ENCODE measurements at regions not wholly inside any gene's neighbourhood (a gene's known extent, or its start where the extent isn't known, plus 50 kb on each side); places are given as distances from the start of the nearest gene placed in this dataset.
"Not testable (repeated sequence)": the region's sequence is repeated elsewhere in the genome, so short reads cannot be mapped to it uniquely, and the experiment has no call there.

DNA sequence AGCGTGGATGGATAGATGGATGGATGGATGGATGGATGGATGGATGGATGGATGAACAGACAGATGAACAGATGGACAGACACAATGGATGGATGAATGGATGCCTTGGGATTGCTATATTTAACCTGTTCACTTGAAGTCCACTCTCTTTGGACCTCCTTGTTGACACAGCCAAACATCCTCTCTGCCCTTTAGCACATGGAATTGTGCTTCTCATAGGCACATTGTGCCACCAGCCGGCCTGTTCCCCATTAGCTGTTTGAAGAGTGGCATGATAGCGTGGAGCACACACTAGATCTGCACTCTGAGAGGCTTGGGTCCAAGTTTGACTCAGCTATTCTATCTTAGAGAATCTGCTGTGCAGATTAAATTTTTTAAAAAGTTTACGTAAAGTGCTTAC is 56.9 kb upstream of the GSC start:
- Histone ChIP-seq H3K9me3 (ENCODE audit: control insufficient read depth, low read length) (no peaks in the 10 kb centered on the region), H3K27me3 (replicated peaks; ENCODE audit: control insufficient read depth, insufficient read depth, low read length, poor library complexity, severe bottlenecking) (no peaks in the 10 kb centered on the region), H3K4me3 (ENCODE audit: insufficient read depth, low read depth, low read length, poor library complexity, severe bottlenecking) (no peak overlapping the region), H3K4me1 (ENCODE audit: control insufficient read depth, insufficient read depth, low read length, poor library complexity, severe bottlenecking) (no peaks in the 10 kb centered on the region), H3K36me3 (ENCODE audit: control insufficient read depth, insufficient read depth, low read length) (no peaks in the 10 kb centered on the region), H3K27ac (ENCODE audit: insufficient read depth, low read length, poor library complexity, severe bottlenecking) (no peak overlapping the region)
- DNase-seq = no peak

- Histone ChIP-seq H3K4me3 (ENCODE audit: insufficient read depth, low read depth, low read length, poor library complexity, severe bottlenecking) (no peak overlapping the region), H3K27me3 (replicated peaks; ENCODE audit: control insufficient read depth, insufficient read depth, low read length, poor library complexity, severe bottlenecking) (no peaks in the 10 kb centered on the region), H3K9me3 (ENCODE audit: control insufficient read depth, low read length) (no peaks in the 10 kb centered on the region), H3K36me3 (ENCODE audit: control insufficient read depth, insufficient read depth, low read length) (no peaks in the 10 kb centered on the region), H3K27ac (ENCODE audit: insufficient read depth, low read length, poor library complexity, severe bottlenecking) (no peak overlapping the region), H3K4me1 (ENCODE audit: control insufficient read depth, insufficient read depth, low read length, poor library complexity, severe bottlenecking) (no peaks in the 10 kb centered on the region)
- DNase-seq = no peak
These were observed 53.8 kb upstream of the GSC start for GRCh38 chr14:94823556-94824341.

- Histone ChIP-seq H3K36me3 (ENCODE audit: control insufficient read depth, insufficient read depth, low read length) (no peaks in the 10 kb centered on the region), H3K4me1 (ENCODE audit: control insufficient read depth, insufficient read depth, low read length, poor library complexity, severe bottlenecking) (no peaks in the 10 kb centered on the region), H3K9me3 (ENCODE audit: control insufficient read depth, low read length) (no peaks in the 10 kb centered on the region), H3K27me3 (replicated peaks; ENCODE audit: control insufficient read depth, insufficient read depth, low read length, poor library complexity, severe bottlenecking) (no peaks in the 10 kb centered on the region), H3K4me3 (ENCODE audit: insufficient read depth, low read depth, low read length, poor library complexity, severe bottlenecking) (no peak overlapping the region), H3K27ac (ENCODE audit: insufficient read depth, low read length, poor library complexity, severe bottlenecking) (no peak overlapping the region)
- DNase-seq = no peak
These were observed 51.8 kb upstream of the GSC start for GRCh38 chr14:94821705-94822104.

DNA sequence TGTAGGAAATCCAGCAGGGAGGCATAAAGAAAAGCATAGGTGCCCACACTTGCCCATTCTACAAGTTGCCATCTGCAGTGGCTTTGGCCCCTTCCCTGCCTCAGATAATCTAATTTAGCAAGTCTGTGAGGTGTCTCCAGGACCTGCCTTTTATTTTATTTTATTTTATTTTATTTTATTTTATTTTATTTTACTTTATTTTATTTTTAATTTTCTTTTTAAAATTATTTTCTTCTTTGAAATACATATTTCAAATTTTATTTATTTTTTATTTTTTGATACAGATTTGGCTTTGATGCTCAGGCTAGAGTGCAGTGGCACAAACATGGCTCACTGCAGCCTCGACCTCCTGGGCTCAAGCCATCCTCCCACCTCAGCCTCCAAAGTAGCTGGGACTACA is 51.0 kb upstream of the GSC start:
- not testable (repeated sequence) for H3K4me3 ChIP-seq (ENCODE audit: insufficient read depth, low read depth, low read length, poor library complexity, severe bottlenecking); DNase-seq; H3K27ac ChIP-seq (ENCODE audit: insufficient read depth, low read length, poor library complexity, severe bottlenecking); H3K27me3 ChIP-seq (replicated peaks; ENCODE audit: control insufficient read depth, insufficient read depth, low read length, poor library complexity, severe bottlenecking); H3K9me3 ChIP-seq (ENCODE audit: control insufficient read depth, low read length); H3K4me1 ChIP-seq (ENCODE audit: control insufficient read depth, insufficient read depth, low read length, poor library complexity, severe bottlenecking); H3K36me3 ChIP-seq (ENCODE audit: control insufficient read depth, insufficient read depth, low read length)
